ENCODE measurements at regions not wholly inside any gene's neighbourhood (a gene's known extent, or its start where the extent isn't known, plus 50 kb on each side); places are given as distances from the start of the nearest gene placed in this dataset.

GRCh38 chr2:129484999-129485897, 494.2 kb upstream of the RAB6C start:
- H3K27ac ChIP-seq (ENCODE audit: extremely low read depth, low read depth, low read length) = no peak overlapping the region
- intact Hi-C loops (cut with micrococcal nuclease) (no loop called here), in situ Hi-C loops (cut with MboI) (no loop called here)
- H3K4me2 ChIP-seq (ENCODE audit: insufficient read depth, low read length) = no peak overlapping the region
- TF ChIP-seq ZNF197 (CRISPR knock-in tag; IDR thresholded peaks at IDR 0.05; ENCODE audit: low read depth) (no peak), SMARCA5 (IDR thresholded peaks at IDR 0.05) (no peak), ZNF318 (IDR thresholded peaks at IDR 0.05; ENCODE audit: borderline replicate concordance in 1 of 2, low read depth in 1 of 2) (no peak), ZNF280B (CRISPR knock-in tag; IDR thresholded peaks at IDR 0.05) (no peak)
- CTCF ChIA-PET (ENCODE audit: low intra/inter-chr PET ratio) = no interaction called here
- POLR2A ChIA-PET = no interaction called here
- H3K9me1 ChIP-seq (ENCODE audit: control insufficient read depth, insufficient read depth, low read length) = no peaks in the 10 kb centered on the region
- BruUV-seq (replicated peaks) = no TSS peak
- WGBS (ENCODE audit: insufficient coverage, low coverage, missing lambda C conversion rate) = 1% methylated on average over 10 of the region's 10 CpGs
- no peaks in the 10 kb centered on the region for H3K4me1 ChIP-seq (replicated peaks in 1 of 2; ENCODE audit: control insufficient read depth in 2 of 2, insufficient read depth in 2 of 2, low read length in 2 of 2)
- FAIRE-seq = no peak
- H3K4me3 ChIP-seq = no peak overlapping the region
- DNase-seq (ENCODE audit: extremely low read depth in 1 of 4, low spot score in 3 of 4) = no peak
- no peaks in the 10 kb centered on the region for H3K9me3 ChIP-seq (replicated peaks; ENCODE audit: control insufficient read depth, insufficient read depth, low read depth, low read length)
- H4K20me1 ChIP-seq (replicated peaks; ENCODE audit: control insufficient read depth, insufficient read depth, low read length) = no peaks in the 10 kb centered on the region
- no peak overlapping the region for H2AFZ ChIP-seq (ENCODE audit: low read depth, low read length)
- no peak overlapping the region for H3K9ac ChIP-seq (ENCODE audit: insufficient read depth in 1 of 2, low read depth in 2 of 2, low read length in 2 of 2)
- ATAC-seq = no peak
- H3K36me3 ChIP-seq (ENCODE audit: control insufficient read depth, insufficient read depth, low read length) = no peaks in the 10 kb centered on the region
- H3K79me2 ChIP-seq (ENCODE audit: control insufficient read depth, insufficient read depth, low read length) = no peaks in the 10 kb centered on the region
- H3K27me3 ChIP-seq (ENCODE audit: control insufficient read depth in 2 of 2, insufficient read depth in 2 of 2, low read length in 2 of 2) = peaks cover 0 to 5% of the 10 kb centered on the region in 2 experiments; a peak in 1 of 5 replicates
